Right ventricle myocardium superior (tissue), 1 donor: ENCODE measurements at regions not wholly inside any gene's neighbourhood (a gene's known extent, or its start where the extent isn't known, plus 50 kb on each side); places are given as distances from the start of the nearest gene placed in this dataset.
"Not testable (repeated sequence)": the region's sequence is repeated elsewhere in the genome, so short reads cannot be mapped to it uniquely, and the experiment has no call there.

Source experiments
- ATAC-seq: fragments of 200-7000 bp; cut with Tn5 transposase; one replicate; pipeline ENCODE4 v1.9.1; 2020; ENCODE audit warnings: mild to moderate bottlenecking; ENCODE audit not compliant: poor library complexity
- DNase-seq: peaks from one replicate; pipeline ENCODE4 v3.0.0-alpha.2; 2020
- intact Hi-C: fragments of 100-400 bp; cut with DNase I; formaldehyde crosslinking; loops from one replicate; pipeline ENCODE4 v1.11.2; 2022
- donor health status: DM: no; HTN: yes; CAD: no; lungs with severe emphysema.

GRCh38 chr4:75213480-75213879 lies 280.6 kb downstream of the PARM1 start:
- ATAC-seq (no peak), DNase-seq (no peak)
- intact Hi-C loops = no loop called here

- DNase-seq (no peak), ATAC-seq (no peak)
- intact Hi-C loops = no loop called here
Observed at GRCh38 chr4:75211422-75211821, 278.5 kb downstream of the PARM1 start.

GRCh38 chr4:75207902-75208301 lies 275.0 kb downstream of the PARM1 start:
- DNase-seq = no peak
- intact Hi-C loops = no loop called here
- no peak for ATAC-seq

- no peak for ATAC-seq
- intact Hi-C loops = no loop called here
Observed at GRCh38 chr4:75195111-75195510, 262.2 kb downstream of the PARM1 start.

GRCh38 chr4:75194180-75194579 lies 261.3 kb downstream of the PARM1 start:
- peak; percentile 17 for DNase-seq
- ATAC-seq = no peak
- intact Hi-C loops = no loop called here

More at GRCh38 chr4:75195111-75195510, 262.2 kb downstream of the PARM1 start:
- DNase-seq = peak; percentile 11

GRCh38 chr4:75192182-75192581 lies 259.3 kb downstream of the PARM1 start:
- not testable (repeated sequence) for DNase-seq, ATAC-seq

GRCh38 chr4:75189711-75190335 lies 256.9 kb downstream of the PARM1 start:
- DNase-seq (no peak), ATAC-seq (no peak)
- intact Hi-C loops = no loop called here

More at GRCh38 chr4:75192182-75192581, 259.3 kb downstream of the PARM1 start:
- intact Hi-C loops = not testable (repeated sequence)

- intact Hi-C loops = no loop called here
- ATAC-seq (no peak), DNase-seq (no peak)
Observed at GRCh38 chr4:75180790-75181776, 248.2 kb downstream of the PARM1 start.

- ATAC-seq (no peak), DNase-seq (no peak)
- intact Hi-C loops = no loop called here
Observed at GRCh38 chr4:75180217-75180616, 247.3 kb downstream of the PARM1 start.

- no peak for DNase-seq
- no peak for ATAC-seq
- intact Hi-C loops = no loop called here
Observed at GRCh38 chr4:75179510-75179909, 246.6 kb downstream of the PARM1 start.

GRCh38 chr4:75172551-75172950 lies 239.6 kb downstream of the PARM1 start:
- no peak for ATAC-seq
- intact Hi-C loops = no loop called here
- no peak for DNase-seq

- intact Hi-C loops = no loop called here
- DNase-seq (no peak), ATAC-seq (no peak)
Observed at GRCh38 chr4:75169427-75169826, 236.5 kb downstream of the PARM1 start.

- intact Hi-C loops = no loop called here
- no peak for ATAC-seq
- DNase-seq = no peak
Observed at GRCh38 chr4:75169020-75169419, 236.1 kb downstream of the PARM1 start.

GRCh38 chr4:75168548-75168947 lies 235.6 kb downstream of the PARM1 start:
- DNase-seq = no peak
- intact Hi-C loops = no loop called here
- ATAC-seq = no peak

GRCh38 chr4:75165100-75165499 lies 232.2 kb downstream of the PARM1 start:
- DNase-seq, intact Hi-C loops, ATAC-seq: not testable (repeated sequence)

- intact Hi-C loops = no loop called here
- DNase-seq (no peak), ATAC-seq (no peak)
Observed at GRCh38 chr4:75158451-75158850, 225.5 kb downstream of the PARM1 start.

GRCh38 chr4:75154994-75155393 lies 222.1 kb downstream of the PARM1 start:
- DNase-seq (no peak), ATAC-seq (no peak)
- intact Hi-C loops = no loop called here

GRCh38 chr4:75146223-75146622 lies 213.3 kb downstream of the PARM1 start:
- ATAC-seq (no peak), DNase-seq (no peak)
- intact Hi-C loops = no loop called here

- ATAC-seq (no peak), DNase-seq (no peak)
- intact Hi-C loops = no loop called here
Observed at GRCh38 chr4:75144475-75144874, 211.6 kb downstream of the PARM1 start.

- no peak for ATAC-seq
- intact Hi-C loops = no loop called here
Observed at GRCh38 chr4:75142850-75143249, 209.9 kb downstream of the PARM1 start.

More at GRCh38 chr4:75142850-75143249, 209.9 kb downstream of the PARM1 start:
- DNase-seq = no peak
